Right lobe of liver (tissue), 4 donors: ENCODE measurements at regions not wholly inside any gene's neighbourhood (a gene's known extent, or its start where the extent isn't known, plus 50 kb on each side); places are given as distances from the start of the nearest gene placed in this dataset.
"Not testable (repeated sequence)": the region's sequence is repeated elsewhere in the genome, so short reads cannot be mapped to it uniquely, and the experiment has no call there.

Source experiments
- POLR2A ChIP-seq: fragments of 450-650 bp; IDR thresholded peaks from one replicate; pipeline ENCODE4 v1.6.1; 2017; ENCODE audit warnings: antibody characterized with exemption, mild to moderate bottlenecking
- TF ChIP-seq, protein P1 (sequence below), 4 donors: fragments of 200-600 bp in 3 of 4; fragments of 450-650 bp in 1 of 4; IDR thresholded peaks; one replicate each; pipeline versions ENCODE4 v1.5.1 to v1.8.0; 2016 to 2022; ENCODE audit warnings: antibody characterized with exemption in 4 of 4, mild to moderate bottlenecking in 2 of 4
- donor health status: DM: no; HTN: no; CAD: no.
- donor health status: DM: no; HTN: no; CAD: no.
- donor health status: DM: no; HTN: yes; CAD: no.

DNA sequence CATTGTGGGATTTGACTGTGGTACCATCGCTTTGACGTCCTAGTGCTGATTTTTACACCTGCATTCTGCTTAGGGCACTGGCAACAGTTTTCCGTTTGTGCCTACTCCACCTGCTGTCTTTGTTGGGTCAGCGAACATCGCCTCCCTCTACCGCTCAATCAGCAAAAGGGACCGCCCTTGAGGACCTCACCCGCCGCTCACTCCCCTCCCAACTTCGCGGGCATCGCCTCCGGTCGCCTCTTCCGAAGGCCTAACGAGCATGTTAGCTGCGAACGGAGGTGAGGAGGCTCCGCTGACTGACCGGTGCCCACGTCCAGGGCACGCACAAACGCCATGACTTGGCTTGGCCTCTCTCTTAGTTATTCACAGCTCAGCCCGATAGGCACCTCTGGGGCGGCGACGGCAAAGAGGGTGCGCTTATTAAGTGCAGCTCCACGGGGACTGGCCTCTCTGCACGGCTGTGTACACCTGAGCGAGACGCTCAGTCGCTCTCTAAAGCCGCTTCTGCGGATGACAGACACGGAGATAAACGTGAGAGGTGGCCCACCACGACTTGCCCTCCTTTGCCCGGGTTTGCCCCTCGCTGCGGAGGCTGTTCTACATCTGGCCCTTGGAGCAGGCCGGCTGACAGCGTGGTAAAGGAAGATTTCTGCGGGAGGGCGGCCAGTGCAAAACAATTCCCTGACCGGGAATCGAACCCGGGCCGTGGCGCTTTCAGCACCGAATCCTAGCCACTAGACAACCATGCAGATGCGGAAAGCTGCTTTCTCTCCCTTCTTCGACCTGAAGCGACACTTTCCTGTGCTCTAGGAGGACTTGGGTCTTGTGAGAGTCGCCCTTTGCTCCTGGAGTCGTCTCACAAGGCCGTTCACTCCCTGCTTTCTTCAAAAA, 179.5 kb downstream of the FAM72C start:
- TF ChIP-seq POLR2A: not testable (repeated sequence)
- TF ChIP-seq, protein P1, sequence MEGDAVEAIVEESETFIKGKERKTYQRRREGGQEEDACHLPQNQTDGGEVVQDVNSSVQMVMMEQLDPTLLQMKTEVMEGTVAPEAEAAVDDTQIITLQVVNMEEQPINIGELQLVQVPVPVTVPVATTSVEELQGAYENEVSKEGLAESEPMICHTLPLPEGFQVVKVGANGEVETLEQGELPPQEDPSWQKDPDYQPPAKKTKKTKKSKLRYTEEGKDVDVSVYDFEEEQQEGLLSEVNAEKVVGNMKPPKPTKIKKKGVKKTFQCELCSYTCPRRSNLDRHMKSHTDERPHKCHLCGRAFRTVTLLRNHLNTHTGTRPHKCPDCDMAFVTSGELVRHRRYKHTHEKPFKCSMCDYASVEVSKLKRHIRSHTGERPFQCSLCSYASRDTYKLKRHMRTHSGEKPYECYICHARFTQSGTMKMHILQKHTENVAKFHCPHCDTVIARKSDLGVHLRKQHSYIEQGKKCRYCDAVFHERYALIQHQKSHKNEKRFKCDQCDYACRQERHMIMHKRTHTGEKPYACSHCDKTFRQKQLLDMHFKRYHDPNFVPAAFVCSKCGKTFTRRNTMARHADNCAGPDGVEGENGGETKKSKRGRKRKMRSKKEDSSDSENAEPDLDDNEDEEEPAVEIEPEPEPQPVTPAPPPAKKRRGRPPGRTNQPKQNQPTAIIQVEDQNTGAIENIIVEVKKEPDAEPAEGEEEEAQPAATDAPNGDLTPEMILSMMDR (IDR thresholded peaks at IDR 0.05): not testable (repeated sequence)
